ENCODE measurements at regions not wholly inside any gene's neighbourhood (a gene's known extent, or its start where the extent isn't known, plus 50 kb on each side); places are given as distances from the start of the nearest gene placed in this dataset.

- H3K4me1 ChIP-seq (ENCODE audit: control insufficient read depth, low read length): no peaks in the 10 kb centered on the region
- no peak overlapping the region for H3K4me3 ChIP-seq (ENCODE audit: low read length)
- H3K4me2 ChIP-seq (ENCODE audit: low read length): no peak overlapping the region
- H3K9me2 ChIP-seq (replicated peaks; ENCODE audit: control insufficient read depth, low read length): no peaks in the 10 kb centered on the region
- no peaks in the 10 kb centered on the region for H4K20me1 ChIP-seq (ENCODE audit: control insufficient read depth, insufficient read depth, low read depth, low read length)
- no peaks in the 10 kb centered on the region for H3K36me3 ChIP-seq (ENCODE audit: control insufficient read depth, low read length)
- no peaks in the 10 kb centered on the region for H3K27me3 ChIP-seq (ENCODE audit: control insufficient read depth, low read length)
- no peaks in the 10 kb centered on the region for H3K9me3 ChIP-seq (ENCODE audit: control insufficient read depth, insufficient read depth, low read length)
- TF ChIP-seq CTCF (IDR thresholded peaks at IDR 0.05; ENCODE audit: low read depth, low read length, poor library complexity, severe bottlenecking) (no peak), EZH2phosphoT487 (IDR thresholded peaks at IDR 0.05; ENCODE audit: borderline replicate concordance, low read length) (no peak)
- no peaks in the 10 kb centered on the region for H3K79me2 ChIP-seq (ENCODE audit: control insufficient read depth, low read length)
- no peaks in the 10 kb centered on the region for H3F3A ChIP-seq (ENCODE audit: control insufficient read depth, insufficient read depth)
- H3K27ac ChIP-seq (ENCODE audit: low read depth, low read length): no peak overlapping the region
These were observed 421.7 kb downstream of the SPATA31D1 start for GRCh38 chr9:82410306-82410705.

- Histone ChIP-seq H3K27ac (ENCODE audit: low read depth, low read length) (no peak overlapping the region), H3F3A (ENCODE audit: control insufficient read depth, insufficient read depth) (no peaks in the 10 kb centered on the region), H3K9me2 (replicated peaks; ENCODE audit: control insufficient read depth, low read length) (no peaks in the 10 kb centered on the region), H3K36me3 (ENCODE audit: control insufficient read depth, low read length) (no peaks in the 10 kb centered on the region), H3K4me3 (ENCODE audit: low read length) (no peak overlapping the region), H4K20me1 (ENCODE audit: control insufficient read depth, insufficient read depth, low read depth, low read length) (no peaks in the 10 kb centered on the region), H3K9me3 (ENCODE audit: control insufficient read depth, insufficient read depth, low read length) (no peaks in the 10 kb centered on the region), H3K79me2 (ENCODE audit: control insufficient read depth, low read length) (no peaks in the 10 kb centered on the region), H3K27me3 (ENCODE audit: control insufficient read depth, low read length) (no peaks in the 10 kb centered on the region), H3K4me2 (ENCODE audit: low read length) (no peak overlapping the region), H3K4me1 (ENCODE audit: control insufficient read depth, low read length) (no peaks in the 10 kb centered on the region)
- no peak for TF ChIP-seq CTCF (IDR thresholded peaks at IDR 0.05; ENCODE audit: low read depth, low read length, poor library complexity, severe bottlenecking)
- no peak for TF ChIP-seq EZH2phosphoT487 (IDR thresholded peaks at IDR 0.05; ENCODE audit: borderline replicate concordance, low read length)
These were observed 422.3 kb downstream of the SPATA31D1 start for GRCh38 chr9:82410866-82411265.

GRCh38 chr9:82412586-82413305, 424.2 kb downstream of the SPATA31D1 start:
- no peak overlapping the region for H3K27ac ChIP-seq (ENCODE audit: low read depth, low read length)
- H3F3A ChIP-seq (ENCODE audit: control insufficient read depth, insufficient read depth): no peaks in the 10 kb centered on the region
- H3K79me2 ChIP-seq (ENCODE audit: control insufficient read depth, low read length): no peaks in the 10 kb centered on the region
- no peaks in the 10 kb centered on the region for H3K4me1 ChIP-seq (ENCODE audit: control insufficient read depth, low read length)
- H3K9me3 ChIP-seq (ENCODE audit: control insufficient read depth, insufficient read depth, low read length): no peaks in the 10 kb centered on the region
- H3K4me2 ChIP-seq (ENCODE audit: low read length): no peak overlapping the region
- H4K20me1 ChIP-seq (ENCODE audit: control insufficient read depth, insufficient read depth, low read depth, low read length): no peaks in the 10 kb centered on the region
- TF ChIP-seq CTCF (IDR thresholded peaks at IDR 0.05; ENCODE audit: low read depth, low read length, poor library complexity, severe bottlenecking): no peak
- no peak for TF ChIP-seq EZH2phosphoT487 (IDR thresholded peaks at IDR 0.05; ENCODE audit: borderline replicate concordance, low read length)
- H3K9me2 ChIP-seq (replicated peaks; ENCODE audit: control insufficient read depth, low read length): no peaks in the 10 kb centered on the region
- no peaks in the 10 kb centered on the region for H3K27me3 ChIP-seq (ENCODE audit: control insufficient read depth, low read length)
- H3K4me3 ChIP-seq (ENCODE audit: low read length): no peak overlapping the region
- H3K36me3 ChIP-seq (ENCODE audit: control insufficient read depth, low read length): no peaks in the 10 kb centered on the region

Measured in DOHH2 (cell line).